IPS-NIHi7 (cell line): ENCODE measurements at regions not wholly inside any gene's neighbourhood (a gene's known extent, or its start where the extent isn't known, plus 50 kb on each side); places are given as distances from the start of the nearest gene placed in this dataset.
"Not testable (repeated sequence)": the region's sequence is repeated elsewhere in the genome, so short reads cannot be mapped to it uniquely, and the experiment has no call there.

Experiments
- DNase-seq: peaks from one replicate; pipeline ENCODE4 v3.0.0; 2012; ENCODE audit warnings: mixed read lengths; ENCODE audit errors: extremely low spot score

- no peak for DNase-seq
These were observed 1768.9 kb upstream of the CDH9 start for GRCh38 chr5:28807195-28807729.

GRCh38 chr5:28799035-28799434 is 1760.6 kb upstream of the CDH9 start:
- DNase-seq: not testable (repeated sequence)

DNA sequence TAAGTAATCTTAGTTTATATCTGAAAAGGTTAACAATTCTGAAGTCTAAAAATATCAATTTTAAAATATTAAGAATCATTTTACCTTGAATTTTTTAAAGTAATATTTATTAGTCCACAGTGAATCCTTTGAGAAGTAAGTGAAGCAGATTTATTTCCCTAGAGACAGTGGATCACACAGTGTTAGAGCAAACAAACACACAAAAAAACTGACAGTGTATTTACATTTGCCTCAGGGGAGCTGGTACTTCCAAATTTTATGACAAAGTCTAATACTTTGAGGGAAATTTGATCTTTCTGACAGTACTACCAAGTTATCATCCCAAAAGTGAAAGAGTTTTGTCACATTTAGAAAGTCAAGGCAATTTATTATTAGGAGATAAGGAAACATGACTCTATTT is 1750.6 kb upstream of the CDH9 start:
- no peak for DNase-seq

GRCh38 chr5:28780083-28780692 is 1741.8 kb upstream of the CDH9 start:
- no peak for DNase-seq

DNA sequence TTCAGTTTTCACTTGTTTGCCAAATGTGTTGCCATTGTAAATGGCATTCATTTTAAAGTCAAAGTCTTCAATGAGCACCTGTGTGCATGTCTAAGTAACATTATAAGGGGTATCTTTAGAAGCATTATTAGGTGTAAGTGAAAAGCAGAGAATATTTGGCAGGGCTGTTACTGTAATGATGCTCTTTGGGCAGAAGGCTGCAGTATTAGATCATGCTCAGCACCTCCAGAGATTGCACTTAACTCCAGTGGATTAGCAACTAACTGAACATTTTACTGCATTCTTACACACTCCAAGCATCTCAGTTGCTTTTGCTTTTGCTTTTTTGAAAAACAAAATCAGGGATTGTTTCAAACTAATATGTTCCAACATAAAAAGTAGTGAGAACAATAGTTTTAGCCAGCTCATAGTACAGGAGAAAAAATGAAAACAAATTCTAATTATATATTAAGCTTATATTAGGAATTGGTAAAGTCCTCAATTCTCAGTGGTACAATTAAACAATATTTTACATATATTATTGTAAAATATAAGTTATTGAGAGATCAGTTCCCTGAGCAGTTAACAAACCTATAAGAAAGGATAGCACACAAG is 1740.9 kb upstream of the CDH9 start:
- DNase-seq: no peak

GRCh38 chr5:28770307-28770706 is 1731.9 kb upstream of the CDH9 start:
- no peak for DNase-seq

DNA sequence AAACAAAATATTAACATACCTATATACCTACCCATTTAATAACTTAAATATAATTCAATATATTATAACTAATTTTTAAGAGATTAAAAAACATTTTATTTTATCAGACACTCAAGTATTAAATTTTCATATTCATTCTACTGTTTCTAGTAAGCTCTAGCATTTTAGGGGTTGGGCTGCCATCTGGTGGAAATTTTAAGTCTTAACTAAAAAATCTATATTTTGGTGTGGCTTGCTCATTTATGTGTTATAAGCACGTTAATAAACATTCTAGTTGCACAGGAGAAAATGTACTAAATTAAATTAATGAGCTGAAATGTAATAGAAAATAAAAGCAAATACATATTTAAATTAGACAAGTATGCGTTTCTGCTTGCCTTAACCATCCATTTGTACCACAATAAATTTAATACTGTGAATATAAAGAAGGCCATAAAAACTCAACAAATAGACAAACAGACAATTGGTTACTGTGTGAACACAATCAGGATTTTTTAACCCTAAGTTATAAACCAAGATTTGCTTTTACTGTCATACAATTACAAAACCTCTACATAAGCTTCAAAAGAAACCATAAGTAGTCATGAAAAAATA is 1728.3 kb upstream of the CDH9 start:
- no peak for DNase-seq

DNA sequence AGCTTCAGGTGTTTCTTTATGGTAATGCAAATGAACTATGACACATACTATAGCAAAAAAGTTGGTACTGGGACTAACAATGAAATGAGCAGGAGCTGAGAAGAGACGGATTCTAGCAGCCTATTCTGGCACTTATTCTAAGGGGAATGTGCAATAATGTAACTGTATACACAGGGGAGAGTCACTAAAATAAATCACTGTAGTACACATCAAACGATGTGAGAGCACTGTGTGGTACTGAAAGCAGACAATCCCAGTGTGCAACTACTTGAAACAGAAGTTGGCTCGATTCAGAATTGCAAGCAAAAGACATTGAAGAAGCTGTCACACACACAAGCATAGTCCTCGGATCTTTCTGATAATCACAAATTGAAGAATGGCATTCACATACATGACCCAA is 1713.0 kb upstream of the CDH9 start:
- no peak for DNase-seq

DNA sequence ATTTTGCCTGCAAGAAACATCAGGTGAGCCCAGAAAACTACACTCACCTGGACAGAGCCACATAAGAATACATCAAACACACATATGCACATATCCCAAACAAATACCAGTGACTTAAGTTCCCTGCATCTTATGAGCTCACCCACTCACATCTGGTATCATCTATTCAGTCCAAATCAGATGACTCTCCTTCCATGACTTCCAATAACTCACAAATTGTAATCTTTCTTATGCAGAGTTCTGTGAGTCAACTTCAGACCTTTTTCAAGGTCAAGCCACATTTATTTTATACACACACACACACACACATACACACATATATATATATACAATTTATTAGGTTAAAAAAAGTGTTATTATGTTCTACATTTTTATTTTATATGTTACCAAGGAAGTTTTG is 1711.9 kb upstream of the CDH9 start:
- no peak for DNase-seq

DNA sequence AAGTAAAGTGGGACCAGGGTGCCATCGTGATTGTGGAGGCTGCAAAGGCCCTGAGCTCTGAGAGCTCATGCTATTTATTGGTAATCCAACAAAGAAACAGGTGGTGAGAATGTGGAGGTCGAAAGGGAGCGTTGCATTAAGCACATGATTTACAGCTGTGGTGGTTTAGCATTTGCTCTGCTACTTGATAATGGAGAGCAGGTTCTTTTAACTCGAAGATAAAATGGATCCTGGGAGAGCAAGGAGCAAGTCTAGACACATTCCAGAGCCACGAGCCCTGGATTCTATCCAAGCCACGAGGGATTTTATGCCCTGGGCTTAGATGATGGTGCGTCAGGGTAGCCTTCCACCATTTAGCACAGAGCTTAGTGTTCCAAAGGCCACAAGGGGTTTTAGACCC is 1710.1 kb upstream of the CDH9 start:
- no peak for DNase-seq

DNA sequence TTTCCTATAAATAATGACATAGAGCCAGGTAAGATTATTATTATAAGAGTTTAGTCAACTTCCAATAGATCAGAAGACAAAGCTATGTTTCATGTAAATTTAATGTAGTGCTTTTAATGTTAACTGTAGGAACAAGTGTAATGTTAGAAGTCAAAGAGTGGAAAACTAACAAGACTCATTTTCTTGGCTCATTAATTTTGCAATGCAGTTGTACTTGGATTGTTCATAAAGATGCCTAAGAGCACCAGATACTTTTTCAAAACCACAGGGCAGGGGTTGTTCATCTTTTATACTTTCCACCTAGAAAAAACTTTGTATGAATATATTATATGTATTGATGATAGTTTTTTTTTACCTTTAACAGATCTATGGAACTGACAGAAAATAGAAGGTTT is 1705.3 kb upstream of the CDH9 start:
- DNase-seq: no peak

DNA sequence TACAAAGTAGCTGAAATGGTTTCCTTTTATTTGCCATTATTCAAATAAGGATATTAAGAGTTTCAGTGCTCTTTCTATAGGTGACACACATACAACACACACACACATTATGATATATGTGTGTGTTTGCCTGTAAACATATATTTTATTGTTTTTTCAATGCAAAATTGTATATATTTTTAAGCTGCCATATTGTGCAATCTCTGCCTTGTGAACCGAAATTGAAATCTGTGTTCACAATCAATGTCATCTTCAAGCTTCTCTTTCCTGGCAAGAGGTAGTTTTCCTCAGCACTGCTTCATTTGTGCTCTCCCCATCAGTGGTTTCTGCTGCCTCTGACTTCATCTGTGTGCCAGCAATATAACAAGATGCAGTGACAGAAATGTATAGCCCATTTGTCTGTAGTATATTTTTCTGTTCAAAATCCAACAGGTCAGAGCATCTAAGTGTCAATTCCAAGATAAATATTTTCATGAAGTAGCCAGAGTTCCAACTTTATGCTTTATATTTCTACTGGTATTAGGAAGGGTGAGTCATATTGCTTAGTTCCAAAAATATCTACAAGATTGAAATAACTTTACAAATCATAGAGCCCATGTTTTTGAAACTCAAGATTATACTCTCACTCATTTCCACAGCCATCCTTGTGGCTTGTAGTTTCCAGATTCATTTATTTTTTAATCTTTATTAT is 1704.8 kb upstream of the CDH9 start:
- no peak for DNase-seq

DNA sequence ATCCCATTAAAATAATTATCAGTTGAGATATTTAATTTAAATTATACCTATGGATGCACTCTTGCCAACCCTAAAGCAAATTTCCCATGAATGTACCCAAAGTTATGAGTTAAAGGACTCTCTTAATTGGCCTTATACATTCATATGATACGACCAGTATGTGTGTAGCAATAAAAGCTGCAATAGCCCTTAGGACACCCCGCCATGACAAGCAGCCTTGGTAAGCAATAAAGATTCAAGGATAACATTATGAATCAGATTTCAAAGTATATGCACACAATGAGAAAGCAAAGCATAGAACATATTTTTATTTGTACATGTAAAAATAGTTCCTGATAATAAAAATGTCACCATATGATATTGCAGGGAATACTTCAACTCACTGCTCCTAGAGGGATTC is 1699.3 kb upstream of the CDH9 start:
- no peak for DNase-seq

GRCh38 chr5:28737222-28737621 is 1698.8 kb upstream of the CDH9 start:
- DNase-seq: no peak

DNA sequence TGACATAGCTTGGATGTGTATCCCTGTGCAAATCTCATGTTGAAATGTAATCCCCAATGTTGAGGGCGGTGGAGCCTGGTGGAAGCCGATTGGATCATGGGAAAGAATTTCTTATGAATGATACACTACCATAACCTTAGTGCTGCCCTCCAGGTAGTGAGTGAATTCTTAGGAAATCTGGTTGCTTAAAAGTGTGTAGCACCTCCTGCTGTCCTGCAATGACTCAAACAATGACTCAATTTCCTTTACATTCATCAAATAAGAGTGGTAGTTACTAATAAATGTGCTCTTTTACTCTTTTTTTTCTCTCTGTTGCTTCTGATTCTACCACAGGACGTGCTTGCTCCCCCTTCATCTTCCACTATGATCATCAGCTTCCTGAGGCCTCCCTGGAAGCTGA is 1696.0 kb upstream of the CDH9 start:
- DNase-seq: no peak

- DNase-seq: no peak
These were observed 1690.7 kb upstream of the CDH9 start for GRCh38 chr5:28729067-28729466.

GRCh38 chr5:28726815-28727214 is 1688.4 kb upstream of the CDH9 start:
- no peak for DNase-seq

DNA sequence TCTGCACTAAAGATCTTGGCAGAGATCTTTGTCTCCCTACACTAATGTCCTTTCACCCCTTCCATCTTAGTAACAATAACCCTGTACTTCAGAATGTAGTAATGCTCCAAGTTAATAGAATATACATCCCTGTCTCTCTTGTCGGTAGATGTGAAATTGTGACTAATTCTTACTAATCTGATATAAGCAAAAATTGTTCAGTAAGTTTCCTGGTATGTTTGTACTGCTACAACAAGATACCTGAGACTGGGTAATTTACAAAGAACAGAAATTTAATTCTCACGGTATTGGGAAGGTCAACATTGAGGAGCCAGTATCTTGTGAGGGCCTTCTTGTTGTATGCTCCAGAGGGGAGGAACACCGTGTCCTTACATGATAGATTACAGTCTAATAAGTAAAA is 1686.6 kb upstream of the CDH9 start:
- DNase-seq: no peak

DNA sequence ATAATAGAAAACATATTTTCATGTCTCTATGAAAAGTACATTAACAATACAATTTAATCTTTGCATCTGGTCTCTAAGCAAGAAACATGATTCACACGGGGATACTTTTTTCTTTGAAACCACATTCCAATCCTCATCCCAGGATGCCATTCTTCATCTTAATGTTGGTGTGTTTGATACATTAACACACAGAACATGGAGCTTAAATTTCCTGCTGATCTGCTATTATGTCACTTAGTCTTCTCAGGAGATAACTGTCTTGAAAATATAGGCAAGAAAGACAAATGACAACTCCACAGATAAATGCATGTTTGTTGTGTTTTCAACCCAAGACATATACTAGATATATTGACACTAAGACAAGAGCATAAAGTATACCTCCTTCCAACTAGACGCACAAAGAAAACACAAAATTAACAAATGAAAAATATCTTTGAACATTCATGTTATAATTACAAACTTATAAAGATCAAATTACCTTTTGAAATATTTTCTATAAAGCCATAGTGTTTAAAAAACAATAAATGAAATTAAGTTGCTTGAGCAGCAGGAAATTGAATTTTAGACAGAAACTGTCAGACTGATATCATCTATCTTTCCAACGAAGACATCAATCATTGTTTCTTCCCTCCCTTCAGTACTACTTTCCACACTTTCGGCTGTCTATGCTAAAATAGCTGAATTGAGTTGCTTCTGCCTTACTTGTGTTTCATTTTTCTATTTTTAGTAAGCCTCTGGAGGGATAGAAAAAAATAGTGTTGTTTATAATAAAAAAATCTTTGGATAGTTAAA is 1676.7 kb upstream of the CDH9 start:
- no peak for DNase-seq

- DNase-seq: no peak
These were observed 1672.0 kb upstream of the CDH9 start for GRCh38 chr5:28710360-28710759.

DNA sequence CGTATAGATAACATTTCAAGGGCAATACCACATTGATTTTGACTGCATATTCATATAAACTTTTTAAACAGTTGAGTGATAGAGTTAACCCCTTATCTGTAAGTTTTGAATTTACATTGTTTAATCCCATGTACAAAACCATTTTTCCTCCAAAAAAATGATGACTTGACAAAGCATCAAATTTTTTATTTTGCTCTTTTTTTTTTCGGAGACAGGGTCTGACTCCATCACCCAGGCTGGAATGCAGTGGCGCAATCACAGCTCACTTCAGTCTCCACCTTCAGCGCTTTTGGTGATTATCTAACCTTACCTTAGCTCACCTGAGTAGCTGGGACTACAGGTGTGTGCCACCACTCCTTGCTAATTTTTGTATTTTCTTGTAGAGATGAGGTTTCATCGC is 1670.1 kb upstream of the CDH9 start:
- DNase-seq: no peak

GRCh38 chr5:28707706-28708105 is 1669.3 kb upstream of the CDH9 start:
- DNase-seq: no peak
